DMS114 treated with DMSO at 0.1 percent for 48 hours (cell line): ENCODE measurements at regions not wholly inside any gene's neighbourhood (a gene's known extent, or its start where the extent isn't known, plus 50 kb on each side); places are given as distances from the start of the nearest gene placed in this dataset.
"Not testable (repeated sequence)": the region's sequence is repeated elsewhere in the genome, so short reads cannot be mapped to it uniquely, and the experiment has no call there.

Source experiments
- DNase-seq: peaks from one replicate; lab custom pipeline; 2025; ENCODE audit not compliant: unreplicated experiment; lab: John Stamatoyannopoulos, UW

DNA sequence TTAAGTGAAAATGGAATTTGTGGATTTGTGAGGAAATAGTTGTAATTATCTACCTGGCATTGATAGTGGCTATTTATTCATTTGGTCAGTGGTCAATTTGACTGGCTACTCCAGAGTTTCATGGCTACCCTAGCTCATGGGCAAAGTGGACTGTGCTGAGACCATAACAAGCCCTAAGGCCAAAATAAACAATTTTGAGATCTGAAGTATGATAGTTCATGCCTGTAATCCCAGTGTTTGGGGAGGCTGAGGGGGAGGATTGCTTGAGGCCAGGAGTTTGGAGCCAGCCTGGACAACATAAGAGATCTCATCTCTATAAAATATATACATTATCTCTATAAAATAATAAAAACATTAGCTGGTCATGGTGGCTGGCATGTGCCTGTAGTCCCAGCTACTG is 311.7 kb downstream of the HIVEP2 start:
- DNase-seq: no peak

DNA sequence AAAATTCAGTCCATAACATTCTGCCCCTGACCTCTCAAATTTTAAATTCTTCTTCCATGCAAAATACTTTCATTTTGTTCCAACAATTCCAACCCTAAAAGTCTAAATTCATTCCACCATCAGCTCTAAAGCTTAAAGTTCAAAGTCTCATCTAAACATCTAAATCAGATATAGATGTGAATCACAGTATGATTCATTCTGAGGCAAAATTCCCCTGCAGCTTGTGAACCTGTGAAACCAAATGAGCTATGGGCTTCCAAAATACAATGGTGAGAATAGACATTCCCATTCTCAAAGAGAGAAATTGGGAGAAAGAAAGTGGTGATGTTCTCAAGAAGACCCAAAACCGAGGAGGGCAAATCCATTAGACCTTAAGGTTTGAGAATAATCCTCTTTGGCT is 309.8 kb downstream of the HIVEP2 start:
- DNase-seq: no peak

DNA sequence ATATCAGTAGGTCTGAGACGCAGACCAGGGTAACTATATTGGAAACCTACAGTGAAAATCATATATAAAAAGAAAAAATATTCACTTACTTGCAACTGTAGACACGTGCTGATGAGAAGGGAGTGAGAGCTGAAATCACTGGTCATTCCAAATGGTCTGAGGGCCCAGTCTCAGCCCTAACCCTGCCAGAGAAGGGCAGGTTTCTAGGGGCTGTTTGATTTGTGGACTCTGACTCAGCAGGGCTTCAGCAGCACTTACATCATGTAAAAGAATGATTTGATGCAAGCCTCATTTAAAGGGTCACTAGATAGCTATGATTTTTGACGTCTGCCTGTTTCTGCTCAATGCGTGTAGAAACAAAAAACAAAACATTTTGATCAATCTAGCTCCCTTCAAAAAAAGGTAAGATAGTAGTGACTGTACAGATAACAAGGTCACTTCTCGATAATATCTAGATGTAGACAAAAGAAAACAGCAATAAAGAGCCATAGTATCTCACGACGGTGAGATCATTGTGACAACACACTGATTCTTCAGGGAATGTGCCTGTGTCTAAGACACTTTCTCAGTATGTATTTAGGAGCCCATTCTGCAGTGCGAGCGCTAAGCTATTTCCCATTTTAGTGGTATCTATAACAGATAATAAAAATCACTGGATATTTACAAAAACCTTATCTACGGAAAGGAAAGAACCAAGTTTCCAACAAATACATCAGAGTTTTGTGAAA is 307.2 kb downstream of the HIVEP2 start:
- no peak for DNase-seq

DNA sequence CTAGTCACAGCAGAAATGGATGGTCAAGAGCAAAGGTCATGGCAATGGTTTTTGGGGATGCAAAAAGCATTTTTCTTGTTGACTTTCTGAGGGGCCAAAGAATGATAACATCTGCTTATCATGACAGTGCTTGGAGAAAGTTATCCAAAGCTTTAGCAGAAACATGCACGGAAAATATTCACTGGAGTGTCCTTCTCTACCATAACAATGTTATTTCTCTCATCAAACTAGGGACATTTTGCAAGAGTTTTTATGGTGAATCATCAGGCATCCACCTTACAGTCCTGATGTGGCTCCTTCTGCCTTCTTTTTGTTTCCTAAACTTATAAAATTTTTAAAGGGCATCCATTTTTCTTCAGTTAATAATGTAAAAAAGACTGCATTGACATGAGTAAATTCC is 302.3 kb downstream of the HIVEP2 start:
- DNase-seq: no peak

DNA sequence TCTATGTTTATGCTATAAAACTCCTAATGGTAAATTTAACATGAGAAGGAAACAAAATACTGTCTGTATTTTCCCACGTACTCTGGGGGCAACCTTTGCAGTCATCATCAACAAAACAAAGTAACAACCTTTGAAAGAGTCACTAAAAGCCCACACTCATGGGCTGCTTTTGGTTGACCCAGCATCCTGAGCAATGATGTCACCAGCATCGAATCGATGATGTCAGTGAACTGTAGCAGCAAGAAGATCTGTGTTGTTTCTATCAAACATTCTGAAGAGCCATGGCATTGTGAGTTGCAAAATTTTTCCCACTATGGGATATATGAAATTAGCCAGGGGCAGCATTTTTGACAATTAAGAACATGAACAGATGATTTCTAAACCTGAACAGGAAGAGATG is 300.1 kb downstream of the HIVEP2 start:
- no peak for DNase-seq

DNA sequence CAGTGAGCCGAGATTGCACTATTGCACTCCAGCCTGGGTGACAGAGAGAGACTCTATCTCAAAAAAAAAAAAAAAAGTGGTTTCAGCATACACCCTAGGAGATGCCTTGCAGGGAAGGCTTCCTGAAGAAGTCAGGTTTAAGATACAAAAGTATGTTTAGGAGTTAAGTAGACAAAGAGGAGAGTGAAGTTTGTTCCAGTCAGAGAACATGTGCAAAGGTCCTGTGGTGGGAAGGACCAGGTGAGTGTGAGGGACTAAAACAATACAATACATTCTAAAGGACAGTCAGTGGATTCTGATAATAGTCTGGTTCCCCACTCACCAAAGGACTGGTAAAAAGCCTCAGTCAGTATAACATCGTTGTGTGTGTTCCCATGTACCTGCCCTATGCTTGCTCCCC is 299.3 kb downstream of the HIVEP2 start:
- no peak for DNase-seq

DNA sequence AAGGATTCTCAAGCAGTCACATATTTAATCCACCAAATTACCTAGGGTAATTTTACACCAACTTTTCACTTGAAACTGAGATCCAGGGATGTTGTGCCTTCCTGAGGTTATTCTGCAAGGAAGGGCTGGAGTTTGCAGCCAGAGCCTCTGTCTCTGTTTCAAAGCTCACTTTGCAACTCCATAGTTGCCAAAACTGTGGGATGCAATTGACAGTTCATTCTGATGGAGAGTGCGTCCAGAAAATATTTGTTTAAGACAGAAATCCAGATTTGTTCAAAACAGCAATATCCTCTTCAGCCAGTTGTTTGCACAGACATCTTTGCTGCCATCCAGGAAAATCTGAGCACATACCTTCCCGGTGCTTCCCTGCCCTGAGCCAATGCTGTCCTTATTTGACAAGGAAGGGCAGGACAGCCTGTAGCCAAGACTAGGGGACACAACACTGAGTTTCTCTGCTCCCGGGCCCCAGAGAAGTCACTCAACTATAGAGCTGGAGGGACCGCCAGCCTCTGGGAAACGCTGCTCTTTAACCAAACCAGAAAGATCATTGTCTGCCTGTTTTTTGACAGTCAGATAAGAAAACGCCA is 297.4 kb downstream of the HIVEP2 start:
- DNase-seq: no peak

DNA sequence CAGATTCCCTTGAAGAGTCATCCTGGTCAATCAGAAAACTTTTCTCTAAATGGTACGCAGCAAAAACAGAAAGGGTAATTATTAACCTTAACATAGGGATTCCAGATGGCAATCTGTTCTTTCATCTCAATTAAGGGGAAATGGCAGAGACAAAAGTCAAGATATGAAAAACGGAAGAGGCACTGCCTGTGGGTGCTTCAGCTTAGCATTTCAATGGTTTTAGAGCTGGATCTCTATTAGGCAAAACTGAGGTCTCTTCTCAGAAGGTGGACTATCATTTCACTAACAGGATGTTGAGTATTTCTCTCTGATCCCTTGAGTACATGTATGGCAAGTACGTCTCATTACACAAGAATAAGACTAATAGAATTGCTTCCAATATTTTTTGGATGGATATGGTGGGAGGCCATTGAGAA is 296.9 kb downstream of the HIVEP2 start:
- DNase-seq: no peak

DNA sequence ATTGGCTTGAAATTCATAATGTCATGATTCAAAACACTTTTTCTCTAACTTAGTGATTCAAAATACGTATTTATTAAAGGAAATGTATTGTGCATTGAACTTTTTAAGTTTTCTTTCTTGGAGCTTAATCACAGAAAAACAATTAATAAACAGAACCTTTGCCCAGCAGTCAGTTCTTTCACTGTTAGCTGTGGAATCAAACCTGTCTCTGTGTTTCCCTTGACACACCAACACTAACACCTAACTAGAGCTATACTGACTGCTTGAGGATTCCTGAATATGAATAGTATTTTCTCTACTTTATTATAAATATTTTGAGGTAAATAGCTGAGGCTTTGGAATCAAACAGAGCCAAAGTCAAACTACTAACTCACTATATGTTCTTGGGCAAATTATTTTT is 296.4 kb downstream of the HIVEP2 start:
- DNase-seq: no peak

DNA sequence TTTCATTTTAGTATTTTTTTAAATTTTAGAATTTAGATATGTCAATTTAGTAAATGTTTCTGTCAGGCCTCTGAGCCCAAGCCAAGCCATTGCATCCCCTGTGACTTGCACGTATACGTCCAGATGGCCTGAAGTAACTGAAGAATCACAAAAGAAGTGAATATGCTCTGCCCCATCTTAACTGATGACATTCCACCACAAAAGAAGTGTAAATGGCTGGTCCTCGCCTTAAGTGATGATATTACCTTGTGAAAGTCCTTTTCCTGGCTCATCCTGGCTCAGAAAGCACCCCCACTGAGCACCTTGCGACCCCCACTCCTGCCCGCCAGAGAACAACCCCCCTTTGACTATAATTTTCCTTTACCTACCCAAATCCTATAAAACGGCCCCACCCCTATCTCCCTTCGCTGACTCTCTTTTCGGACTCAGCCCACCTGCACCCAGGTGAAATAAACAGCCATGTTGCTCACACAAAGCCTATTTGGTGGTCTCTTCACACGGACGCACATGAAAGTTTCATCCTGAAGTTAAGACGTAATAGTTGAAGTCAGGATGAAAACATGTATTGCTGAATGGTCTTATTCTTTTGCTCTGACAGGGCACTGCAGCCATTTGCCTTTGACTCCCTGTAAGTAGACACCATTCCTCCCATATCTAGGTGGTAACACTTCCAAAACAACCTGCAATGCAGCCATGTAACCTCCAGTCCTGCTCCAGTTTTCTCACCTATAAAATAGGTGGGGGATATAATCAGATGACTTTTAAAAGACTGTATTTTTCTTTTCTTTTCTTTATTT is 295.3 kb downstream of the HIVEP2 start:
- not testable (repeated sequence) for DNase-seq

DNA sequence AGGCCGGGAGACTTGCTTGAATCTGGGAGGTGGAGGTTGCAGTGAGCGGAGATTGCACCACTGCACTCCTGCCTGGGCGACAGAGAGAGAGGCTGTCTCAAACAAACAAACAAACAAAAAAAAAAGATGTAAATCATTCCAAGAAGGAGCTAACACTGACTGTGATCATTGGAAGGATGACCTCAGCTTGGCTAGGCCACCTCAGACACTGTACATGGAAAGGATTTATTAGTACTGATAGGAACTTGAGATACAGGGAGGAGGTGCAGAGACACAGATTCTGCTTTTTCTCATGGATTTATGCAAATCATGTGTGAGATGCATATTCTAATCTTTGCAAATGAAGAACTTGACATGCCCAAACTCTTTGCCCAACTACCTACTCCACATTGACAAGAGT is 293.6 kb downstream of the HIVEP2 start:
- DNase-seq: no peak

DNA sequence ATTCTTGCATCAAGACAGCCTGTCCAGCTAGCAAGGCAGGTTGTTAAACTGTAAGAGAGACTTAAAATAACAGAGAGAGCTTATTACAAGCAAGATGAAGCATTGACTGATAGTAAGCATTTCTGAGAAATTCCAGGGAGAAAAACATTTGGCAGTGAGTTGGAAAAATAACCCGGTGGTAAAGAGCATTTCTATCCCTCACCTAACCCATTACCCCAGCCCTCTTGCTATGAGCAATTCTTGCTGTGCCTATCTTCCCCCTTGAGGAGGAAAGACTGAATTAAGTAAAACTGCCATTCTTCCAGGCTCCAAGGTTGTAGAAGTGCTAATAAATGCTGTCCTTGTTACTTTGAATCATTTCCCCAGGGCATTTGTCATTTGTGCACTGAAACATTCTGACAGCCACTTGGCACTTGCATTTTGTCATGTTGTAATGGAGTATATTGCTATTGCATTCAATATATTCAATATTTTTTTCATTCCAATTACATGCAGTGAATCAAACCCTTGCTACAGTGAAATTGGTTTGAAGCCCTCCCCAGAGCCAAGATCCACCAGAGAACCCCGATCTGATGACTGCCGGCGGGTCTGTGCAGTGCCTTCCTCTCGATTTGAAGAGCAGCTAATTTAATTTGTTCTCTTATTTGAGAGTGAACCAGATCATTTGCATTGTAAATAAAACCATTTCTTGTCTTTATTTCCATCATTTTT is 291.1 kb downstream of the HIVEP2 start:
- no peak for DNase-seq

DNA sequence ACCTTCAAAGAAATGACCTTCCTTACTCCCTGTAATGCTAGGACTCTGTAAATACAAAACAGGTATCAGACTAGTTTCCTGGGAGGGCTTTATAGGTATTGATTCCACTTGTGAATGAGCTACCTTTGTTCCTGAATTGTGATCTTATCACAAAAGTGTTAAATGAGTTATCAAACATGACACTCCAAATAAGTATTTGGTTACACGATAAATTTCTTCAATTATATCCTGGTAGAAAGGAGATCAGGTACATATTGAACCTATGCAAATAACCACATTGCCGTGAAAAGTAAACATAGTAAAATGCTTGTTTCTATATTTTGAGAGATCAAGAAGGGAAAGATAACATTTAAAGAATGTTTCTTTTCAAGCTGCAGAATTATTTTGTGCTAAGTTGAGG is 285.3 kb downstream of the HIVEP2 start:
- no peak for DNase-seq

DNA sequence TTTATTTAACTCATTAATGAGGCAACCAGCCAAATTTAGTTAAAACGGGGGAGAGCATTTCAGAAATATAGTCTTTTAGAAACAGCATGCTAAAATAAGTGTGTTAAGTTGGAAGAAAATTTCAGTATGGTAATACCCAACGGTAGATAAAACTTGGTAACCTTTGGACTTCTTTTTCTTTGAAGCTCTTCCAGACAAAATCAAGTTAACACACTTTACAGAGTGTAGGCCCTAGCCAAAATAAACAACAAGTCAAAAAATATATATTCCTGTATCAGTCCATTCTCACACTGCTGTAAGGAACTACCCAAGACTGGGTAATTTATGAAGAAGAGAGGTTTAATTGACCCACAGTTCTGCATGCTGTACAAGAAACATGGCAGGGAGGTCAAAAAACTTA is 279.6 kb downstream of the HIVEP2 start:
- no peak for DNase-seq

DNA sequence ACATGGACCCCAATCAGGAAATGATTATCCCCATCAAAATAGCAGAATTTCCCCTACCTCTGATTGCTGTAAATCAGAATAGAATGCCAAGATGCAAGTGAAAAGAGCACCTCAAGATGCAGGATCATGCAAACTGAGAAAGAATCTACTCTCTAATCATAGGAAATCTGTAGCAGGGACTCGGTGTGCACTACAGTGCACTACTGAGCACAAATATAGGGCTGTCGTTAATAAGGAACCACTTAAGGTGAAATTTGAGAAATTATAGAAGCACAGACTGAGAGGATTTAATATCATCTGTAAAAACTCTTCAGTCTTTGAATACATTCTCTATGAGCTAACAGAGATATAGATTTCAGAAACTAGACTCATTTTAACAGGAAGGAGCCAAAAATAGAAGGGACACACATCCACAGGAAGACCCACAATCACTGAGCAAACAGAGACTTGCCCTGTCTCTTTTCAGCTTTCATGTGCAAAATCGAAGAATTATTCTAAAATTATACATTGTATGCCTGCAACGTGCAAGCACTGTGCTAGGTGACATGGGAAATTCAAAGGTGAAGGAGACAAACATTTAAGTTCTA is 278.3 kb downstream of the HIVEP2 start:
- DNase-seq: no peak

DNA sequence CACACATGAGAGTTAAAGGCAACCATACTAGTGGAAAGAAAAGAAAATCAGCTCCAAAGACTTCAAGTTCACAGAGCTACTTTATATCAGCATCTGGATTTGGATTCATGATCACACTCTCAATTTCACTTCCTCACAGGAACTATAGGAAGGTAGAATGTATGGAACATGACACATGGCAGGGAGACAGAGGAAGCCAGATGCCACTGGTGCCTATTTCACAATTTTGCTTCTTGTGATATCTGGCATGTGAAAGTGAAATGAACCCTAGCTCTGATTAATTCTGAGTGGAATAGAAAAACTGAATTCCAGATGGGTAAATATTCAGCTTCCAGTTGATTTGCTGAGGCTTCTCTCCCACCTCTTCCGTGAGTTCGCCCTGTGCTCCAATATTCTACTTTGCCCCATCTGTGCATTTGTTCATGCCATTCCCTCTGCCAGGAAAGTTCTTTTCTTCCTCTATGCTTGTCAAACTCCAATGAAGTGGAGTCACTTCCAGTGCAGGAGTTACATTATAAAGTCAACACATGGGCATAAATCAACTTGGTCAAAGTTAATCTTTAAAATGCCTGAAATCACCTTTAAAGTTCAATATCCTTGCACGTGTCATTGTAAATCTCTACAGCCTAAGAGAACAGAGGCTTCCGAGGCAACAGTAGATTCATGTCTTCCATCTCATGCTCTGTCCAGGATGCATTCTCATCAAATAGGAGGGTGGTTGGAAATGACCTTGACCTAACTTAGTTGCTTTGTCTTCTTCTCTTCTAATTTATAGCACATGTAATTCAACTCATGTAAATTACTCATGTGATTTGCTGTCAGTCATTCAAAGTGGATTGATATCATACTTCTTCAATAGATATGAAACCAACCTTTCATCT is 275.3 kb downstream of the HIVEP2 start:
- no peak for DNase-seq

DNA sequence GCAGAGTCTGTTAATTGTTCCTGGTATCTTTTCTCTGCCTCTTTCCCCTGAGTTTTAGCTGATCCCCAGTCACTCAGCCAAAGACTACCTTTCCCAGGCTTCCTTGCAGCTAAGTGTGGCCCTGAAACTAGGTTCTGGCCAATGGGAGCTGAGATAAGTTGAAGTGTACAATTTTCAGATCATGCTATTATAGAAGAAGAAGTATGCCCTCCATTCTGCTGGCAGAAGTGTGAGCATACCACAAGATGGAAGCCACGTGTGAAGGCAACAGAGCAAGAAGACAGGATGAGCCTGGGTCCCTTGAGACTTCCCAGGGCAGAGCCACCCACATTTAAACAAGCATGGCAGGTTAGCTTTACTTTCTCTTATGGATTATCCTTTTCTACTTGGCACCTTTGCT is 273.2 kb downstream of the HIVEP2 start:
- DNase-seq: no peak

DNA sequence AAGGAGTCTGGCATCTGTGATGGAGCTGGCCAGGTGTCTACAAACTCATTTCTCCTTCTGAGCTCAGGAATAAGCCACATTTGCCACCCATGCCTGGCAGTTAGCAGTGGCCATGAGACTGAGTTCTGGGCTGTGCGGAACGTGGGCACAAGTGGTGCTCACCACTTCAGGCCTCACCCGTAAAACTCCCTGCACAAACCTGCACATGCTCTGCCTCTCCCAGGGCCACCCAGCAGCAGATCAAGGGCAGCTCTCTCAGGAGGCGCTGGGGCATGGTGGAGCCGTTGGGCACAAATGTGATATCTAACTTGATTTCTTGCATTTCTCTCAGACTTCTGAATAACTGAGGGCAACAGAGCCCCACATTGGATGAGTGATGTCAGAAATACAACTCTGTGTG is 269.5 kb downstream of the HIVEP2 start:
- DNase-seq: no peak

DNA sequence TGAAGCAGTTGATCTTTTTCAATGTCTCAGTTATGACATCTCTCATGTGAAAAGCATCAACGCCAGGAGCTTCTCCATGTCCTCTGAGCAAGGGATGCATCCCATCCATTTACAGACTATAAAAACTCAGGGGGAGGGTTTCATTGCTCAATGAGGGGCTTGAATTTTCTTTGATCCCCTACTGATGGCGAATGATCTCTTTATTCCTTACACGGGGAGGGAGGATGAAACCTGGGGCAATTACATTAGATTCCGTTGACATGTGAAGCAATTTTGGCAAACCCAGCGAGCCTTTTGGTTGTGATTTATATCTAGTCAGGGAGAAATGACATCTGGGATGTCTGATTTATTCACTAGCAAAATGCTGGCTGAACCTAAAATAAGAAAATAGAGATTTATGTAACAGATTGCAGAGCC is 268.9 kb downstream of the HIVEP2 start:
- DNase-seq: no peak

DNA sequence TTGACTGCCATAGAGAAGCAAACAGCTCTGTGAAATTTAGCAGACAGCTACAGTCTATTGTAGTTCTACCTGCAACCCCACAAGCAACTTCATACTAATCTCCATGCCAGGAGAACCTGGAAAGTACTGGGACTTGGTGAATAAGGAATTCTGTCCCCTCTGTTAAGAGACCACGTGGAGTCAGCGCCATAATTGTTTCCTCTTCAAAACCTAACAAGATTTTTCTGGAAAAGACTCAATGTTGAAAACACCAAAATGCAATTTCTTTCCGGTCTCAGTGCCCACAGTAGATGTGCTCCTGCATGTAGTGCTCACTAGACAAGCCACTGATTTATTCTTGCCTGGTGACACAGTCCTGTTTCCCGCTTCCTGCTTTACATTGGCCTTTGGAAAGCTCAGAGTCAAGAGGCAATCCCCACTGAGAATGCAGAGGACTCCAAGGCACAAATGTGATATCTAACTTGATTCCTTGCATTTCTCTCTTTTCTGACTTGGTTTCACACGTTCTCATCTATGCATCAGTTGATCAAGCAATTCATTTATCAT is 268.3 kb downstream of the HIVEP2 start:
- DNase-seq: no peak
